Omental fat pad (tissue), 3 donors: ENCODE measurements at regions not wholly inside any gene's neighbourhood (a gene's known extent, or its start where the extent isn't known, plus 50 kb on each side); places are given as distances from the start of the nearest gene placed in this dataset.
A peak's percentile ranks its signal among the peaks of the same experiment; 100 is the strongest.

Experiments used
- ATAC-seq: fragments of 150-250 bp; one replicate; pipeline ENCODE4 v1.9.1; 2016; ENCODE audit warnings: mild to moderate bottlenecking, moderate library complexity; ENCODE audit not compliant: low FRiP score
- DNase-seq: peaks from one replicate; pipeline ENCODE4 v3.0.0-alpha.2; 2019; ENCODE audit warnings: low spot score
- CTCF ChIP-seq, 3 donors: fragments of 450-650 bp; IDR thresholded peaks; one replicate each; pipeline ENCODE4 v1.5.1; 2016 to 2017; ENCODE audit warnings: antibody characterized with exemption in 3 of 3, mild to moderate bottlenecking in 3 of 3, moderate library complexity in 2 of 3

GRCh38 chr5:32508806-32509805 lies 64.6 kb upstream of the ZFR start:
- DNase-seq: no peak
- TF ChIP-seq CTCF (IDR thresholded peaks at IDR 0.05): no peak
- ATAC-seq: no peak

DNA sequence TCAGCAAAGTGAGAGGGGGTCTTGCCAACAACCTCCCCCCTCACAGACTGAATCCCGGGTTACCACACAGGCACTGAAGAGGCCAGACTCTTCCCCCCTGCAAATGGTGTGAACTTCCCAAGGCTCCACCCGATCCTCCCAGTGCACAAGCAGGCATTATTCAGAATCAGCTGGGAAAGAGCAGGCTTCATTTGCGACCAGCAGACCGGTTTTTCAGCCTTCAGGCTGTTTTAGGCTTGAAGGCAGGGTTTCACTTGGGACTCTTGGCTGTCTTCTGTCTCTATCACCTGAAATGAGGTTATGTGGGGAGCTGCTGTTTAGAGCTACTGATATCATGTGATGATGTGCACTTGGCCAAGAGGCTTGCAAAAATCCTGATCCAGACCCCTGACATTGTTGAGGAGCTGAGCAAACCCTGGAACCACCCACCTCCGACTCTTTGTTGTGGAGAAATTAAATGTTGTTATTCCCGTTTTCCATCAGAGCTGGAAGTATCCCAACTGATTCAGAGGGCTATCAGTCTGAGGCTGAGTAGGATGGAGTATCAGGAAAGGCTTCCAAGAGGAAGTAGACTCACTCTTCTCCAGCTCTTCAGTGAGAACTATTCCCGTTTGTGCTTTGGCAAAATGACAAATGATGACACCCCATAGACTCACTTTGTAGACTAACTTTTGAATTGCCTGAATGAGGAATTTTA lies 63.3 kb upstream of the ZFR start:
- ATAC-seq (peak; percentile 90), DNase-seq (no peak)
- no peak for TF ChIP-seq CTCF (IDR thresholded peaks at IDR 0.05)

- ATAC-seq: no peak
- DNase-seq: no peak
These were observed 62.3 kb upstream of the ZFR start for GRCh38 chr5:32506799-32507198.

DNA sequence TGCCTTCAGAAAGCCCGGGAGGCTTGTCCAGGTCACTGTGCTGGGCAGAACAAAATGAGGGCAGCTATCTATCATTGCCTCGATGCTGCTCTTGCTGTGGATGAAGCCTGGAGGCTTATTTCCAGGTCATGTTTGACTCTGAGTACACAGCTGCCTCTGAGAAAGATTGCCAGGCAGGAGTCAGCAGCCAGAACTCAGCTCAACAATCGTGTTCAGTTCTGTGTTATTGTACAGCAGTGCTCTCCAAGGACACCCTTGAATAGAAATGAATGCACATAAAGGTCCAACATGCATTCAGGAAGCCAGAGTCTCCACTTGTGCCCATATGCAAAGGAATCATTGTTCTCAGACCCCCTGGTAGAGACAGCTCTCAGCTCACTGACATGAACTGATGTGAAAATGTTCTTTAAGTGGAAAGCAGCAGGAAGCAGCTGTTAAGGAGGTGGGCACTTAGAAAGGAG lies 61.7 kb upstream of the ZFR start:
- no peak for TF ChIP-seq CTCF (IDR thresholded peaks at IDR 0.05)
- ATAC-seq (no peak), DNase-seq (no peak)

More at GRCh38 chr5:32506799-32507198, 62.3 kb upstream of the ZFR start:
- no peak for TF ChIP-seq CTCF (IDR thresholded peaks at IDR 0.05)

DNA sequence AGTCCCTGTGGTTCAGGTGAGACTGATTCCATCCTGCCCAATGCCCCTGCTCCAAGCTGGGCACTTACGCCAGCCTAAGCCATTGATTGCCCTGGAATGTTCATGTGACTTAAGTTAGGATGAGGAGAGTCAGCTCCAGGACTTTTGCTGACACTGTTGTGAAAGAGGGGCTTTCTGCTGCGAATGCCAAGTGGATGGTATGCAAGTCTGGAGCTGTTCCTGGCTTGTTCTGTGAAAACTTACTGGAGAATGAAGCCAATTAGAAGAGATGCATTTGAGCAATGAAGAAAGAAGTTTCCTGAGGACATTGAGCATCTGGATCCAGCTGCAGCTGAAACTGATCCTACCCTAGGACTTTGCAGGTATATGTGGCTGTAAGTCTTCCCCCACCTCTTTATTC lies 61.2 kb upstream of the ZFR start:
- no peak for TF ChIP-seq CTCF (IDR thresholded peaks at IDR 0.05)
- peak; percentile 20 for ATAC-seq
- DNase-seq: no peak

DNA sequence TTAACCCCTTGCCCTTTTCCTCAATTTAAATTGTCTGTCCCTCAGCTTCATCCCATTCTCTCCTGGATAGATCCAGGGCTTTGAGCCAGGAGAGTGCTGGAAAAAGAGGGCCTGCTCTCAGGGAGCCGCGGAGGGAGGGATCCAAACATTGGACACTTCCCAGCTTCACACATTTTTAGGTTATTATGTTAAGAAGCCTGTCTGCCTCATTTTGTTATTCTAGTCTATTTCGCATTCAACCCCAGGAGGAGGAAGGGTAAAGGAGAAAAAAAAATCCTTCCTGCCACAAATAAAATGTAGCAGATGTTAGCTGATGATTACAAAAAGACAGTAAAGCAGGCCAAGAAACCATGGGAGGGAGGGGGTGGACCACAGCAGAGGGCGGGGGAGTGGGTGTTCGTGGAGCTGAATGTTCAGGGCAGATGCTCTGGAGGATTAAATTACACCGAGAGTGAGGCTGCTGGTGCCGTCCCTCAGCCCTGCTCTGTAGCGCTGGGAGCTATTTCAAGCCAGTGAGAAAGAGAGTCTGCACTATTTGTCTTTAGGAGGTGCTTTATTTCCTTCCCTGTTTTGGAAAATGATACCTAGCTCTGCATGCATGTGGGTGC lies 60.6 kb upstream of the ZFR start:
- no peak for DNase-seq
- ATAC-seq: peak; percentile 55
- TF ChIP-seq CTCF (IDR thresholded peaks at IDR 0.05): no peak
